Nephron (organoid): ENCODE measurements at regions not wholly inside any gene's neighbourhood (a gene's known extent, or its start where the extent isn't known, plus 50 kb on each side); places are given as distances from the start of the nearest gene placed in this dataset.

ENCODE experiments used
- H3K27ac Mint-ChIP-seq, 3 experiments: 2 replicates each; pipeline ENCODE4 v1.8.0; 2020; ENCODE audit warnings: mixed read lengths in 3 of 3, mild to moderate bottlenecking in 2 of 3, moderate library complexity in 1 of 3
- H3K27me3 Mint-ChIP-seq: 2 replicates; pipeline ENCODE4 v1.8.0; 2021; ENCODE audit warnings: low read depth, mild to moderate bottlenecking, moderate library complexity, mixed read lengths
- H3K36me3 Mint-ChIP-seq: 2 replicates; pipeline ENCODE4 v1.8.0; 2020; ENCODE audit warnings: low read depth, mixed read lengths
- H3K4me1 Mint-ChIP-seq: 2 replicates; pipeline ENCODE4 v1.8.0; 2020; ENCODE audit warnings: mixed read lengths
- H3K4me3 Mint-ChIP-seq, 3 experiments: 2 replicates each; pipeline ENCODE4 v1.8.0; 2020; ENCODE audit warnings: mild to moderate bottlenecking in 3 of 3, mixed read lengths in 3 of 3, moderate library complexity in 2 of 3
- H3K9me3 Mint-ChIP-seq: 2 replicates; pipeline ENCODE4 v1.8.0; 2020; ENCODE audit warnings: mixed read lengths
- CTCF ChIP-seq, 3 experiments: fragments of 200-600 bp; sonication (generic); IDR thresholded peaks; one replicate each; pipeline ENCODE4 v1.5.0; 2021; ENCODE audit warnings: antibody characterized with exemption in 3 of 3; ENCODE audit not compliant: unreplicated experiment in 3 of 3

- H3K27me3 Mint-ChIP-seq, result no peaks in the 10 kb centered on the region
- TF ChIP-seq CTCF (IDR thresholded peaks at IDR 0.05; ENCODE audit: unreplicated experiment in 3 of 3), result no peak
- H3K4me1 Mint-ChIP-seq, result peaks cover 17% of the 10 kb centered on the region
- no peaks in the 10 kb centered on the region for H3K36me3 Mint-ChIP-seq
- H3K9me3 Mint-ChIP-seq, result no peaks in the 10 kb centered on the region
- peak overlapping the region in 1 of 3 experiments; percentile 99 for H3K27ac Mint-ChIP-seq
- H3K4me3 Mint-ChIP-seq, result peak overlapping the region in 1 of 3 experiments; percentile 5
Observed at GRCh38 chr21:38912102-38912629, 106.4 kb downstream of the ETS2 start.

GRCh38 chr21:38911484-38912101 is 105.9 kb downstream of the ETS2 start:
- Mint-ChIP-seq H3K36me3 (no peaks in the 10 kb centered on the region), H3K27ac (peak overlapping the region in 1 of 3 experiments; percentile 25)

GRCh38 chr21:38910390-38911067 is 104.8 kb downstream of the ETS2 start:
- H3K36me3 Mint-ChIP-seq, result no peaks in the 10 kb centered on the region
- TF ChIP-seq CTCF (IDR thresholded peaks at IDR 0.05; ENCODE audit: unreplicated experiment in 3 of 3), result no peak
- H3K4me1 Mint-ChIP-seq, result peaks cover 22% of the 10 kb centered on the region
- peaks cover 2% of the 10 kb centered on the region for H3K9me3 Mint-ChIP-seq
- no peak overlapping the region for H3K4me3 Mint-ChIP-seq
- H3K27me3 Mint-ChIP-seq, result no peaks in the 10 kb centered on the region
- H3K27ac Mint-ChIP-seq, result no peak overlapping the region

More at GRCh38 chr21:38911484-38912101, 105.9 kb downstream of the ETS2 start:
- peaks cover 2% of the 10 kb centered on the region for H3K9me3 Mint-ChIP-seq
- no peak for TF ChIP-seq CTCF (IDR thresholded peaks at IDR 0.05; ENCODE audit: unreplicated experiment in 3 of 3)
- peaks cover 18% of the 10 kb centered on the region for H3K4me1 Mint-ChIP-seq
- no peak overlapping the region for H3K4me3 Mint-ChIP-seq
- H3K27me3 Mint-ChIP-seq, result no peaks in the 10 kb centered on the region

- H3K4me3 Mint-ChIP-seq, result no peak overlapping the region
Observed at GRCh38 chr21:38909929-38910328, 104.2 kb downstream of the ETS2 start.

GRCh38 chr21:38909109-38909508 is 103.4 kb downstream of the ETS2 start:
- H3K4me3 Mint-ChIP-seq, result no peak overlapping the region
- peaks cover 30% of the 10 kb centered on the region for H3K4me1 Mint-ChIP-seq
- no peak for TF ChIP-seq CTCF (IDR thresholded peaks at IDR 0.05; ENCODE audit: unreplicated experiment in 3 of 3)
- H3K27me3 Mint-ChIP-seq, result peaks cover 7% of the 10 kb centered on the region
- no peaks in the 10 kb centered on the region for H3K36me3 Mint-ChIP-seq
- H3K9me3 Mint-ChIP-seq, result peaks cover 2% of the 10 kb centered on the region
- H3K27ac Mint-ChIP-seq, result peak overlapping the region in 1 of 3 experiments; percentile 100

More at GRCh38 chr21:38909929-38910328, 104.2 kb downstream of the ETS2 start:
- Mint-ChIP-seq H3K4me1 (peaks cover 26% of the 10 kb centered on the region), H3K27me3 (peaks cover 4% of the 10 kb centered on the region), H3K36me3 (no peaks in the 10 kb centered on the region), H3K9me3 (peaks cover 2% of the 10 kb centered on the region), H3K27ac (no peak overlapping the region)
- TF ChIP-seq CTCF (IDR thresholded peaks at IDR 0.05; ENCODE audit: unreplicated experiment in 3 of 3), result no peak
